ENCODE measurements at regions not wholly inside any gene's neighbourhood (a gene's known extent, or its start where the extent isn't known, plus 50 kb on each side); places are given as distances from the start of the nearest gene placed in this dataset.

- intact Hi-C loops (cut with DNase I, micrococcal nuclease): no loop called here
- Histone ChIP-seq H3K36me3 (ENCODE audit: insufficient read depth, low read length) (no peaks in the 10 kb centered on the region), H3K9me3 (ENCODE audit: control insufficient read depth in 1 of 2, insufficient read depth in 1 of 2, low read length in 2 of 2) (no peaks in the 10 kb centered on the region), H3K27me3 (ENCODE audit: control insufficient read depth in 1 of 2, insufficient read depth in 2 of 2, low read length in 2 of 2) (no peaks in the 10 kb centered on the region), H3K27ac (ENCODE audit: low read depth in 1 of 2, low read length in 2 of 2) (no peak overlapping the region), H3K4me3 (ENCODE audit: low read length) (no peak overlapping the region), H3K4me1 (ENCODE audit: insufficient read depth, low read length) (peaks cover 2% of the 10 kb centered on the region)
- Mint-ChIP-seq H3K4me1 (ENCODE audit: low read depth) (peaks cover 7% of the 10 kb centered on the region), H3K27me3 (peaks cover 4% of the 10 kb centered on the region), H3K27ac (no peak overlapping the region), H3K36me3 (ENCODE audit: low read depth) (no peaks in the 10 kb centered on the region), H3K4me3 (no peak overlapping the region), H3K9me3 (no peaks in the 10 kb centered on the region)
- ATAC-seq (ENCODE audit: poor library complexity) (no peak), DNase-seq (no peak)
- POLR2A ChIA-PET: no interaction called here
- CTCF ChIA-PET: no interaction called here
- TF ChIP-seq CTCF (IDR thresholded peaks at IDR 0.05): no peak
Observed at GRCh38 chr2:236874866-236875481, 210.7 kb upstream of the COPS8 start.

- H3K4me1 ChIP-seq (ENCODE audit: insufficient read depth, low read length): peaks cover 2% of the 10 kb centered on the region
- no peaks in the 10 kb centered on the region for H3K9me3 Mint-ChIP-seq
- no peak overlapping the region for H3K4me3 Mint-ChIP-seq
- peaks cover 7% of the 10 kb centered on the region for H3K4me1 Mint-ChIP-seq (ENCODE audit: low read depth)
- DNase-seq (no peak), ATAC-seq (ENCODE audit: poor library complexity) (no peak)
- peaks cover 4% of the 10 kb centered on the region for H3K27me3 Mint-ChIP-seq
- H3K27me3 ChIP-seq (ENCODE audit: control insufficient read depth in 1 of 2, insufficient read depth in 2 of 2, low read length in 2 of 2): no peaks in the 10 kb centered on the region
- no peak overlapping the region for H3K4me3 ChIP-seq (ENCODE audit: low read length)
- no peak overlapping the region for H3K27ac ChIP-seq (ENCODE audit: low read depth in 1 of 2, low read length in 2 of 2)
- POLR2A ChIA-PET: no interaction called here
- H3K27ac Mint-ChIP-seq: no peak overlapping the region
- TF ChIP-seq CTCF (IDR thresholded peaks at IDR 0.05): no peak
- CTCF ChIA-PET: no interaction called here
- no peaks in the 10 kb centered on the region for H3K36me3 ChIP-seq (ENCODE audit: insufficient read depth, low read length)
- no peaks in the 10 kb centered on the region for H3K9me3 ChIP-seq (ENCODE audit: control insufficient read depth in 1 of 2, insufficient read depth in 1 of 2, low read length in 2 of 2)
- intact Hi-C loops (cut with DNase I, micrococcal nuclease): no loop called here
- no peaks in the 10 kb centered on the region for H3K36me3 Mint-ChIP-seq (ENCODE audit: low read depth)
Observed at GRCh38 chr2:236875906-236876505, 209.7 kb upstream of the COPS8 start.

GRCh38 chr2:236876642-236877041, 209.0 kb upstream of the COPS8 start:
- DNase-seq (no peak), ATAC-seq (ENCODE audit: poor library complexity) (no peak)
- no peaks in the 10 kb centered on the region for H3K9me3 ChIP-seq (ENCODE audit: control insufficient read depth in 1 of 2, insufficient read depth in 1 of 2, low read length in 2 of 2)
- Mint-ChIP-seq H3K36me3 (ENCODE audit: low read depth) (no peaks in the 10 kb centered on the region), H3K4me1 (ENCODE audit: low read depth) (peaks cover 1% of the 10 kb centered on the region), H3K4me3 (no peak overlapping the region), H3K9me3 (no peaks in the 10 kb centered on the region), H3K27me3 (peaks cover 4% of the 10 kb centered on the region), H3K27ac (no peak overlapping the region)
- no peak for TF ChIP-seq CTCF (IDR thresholded peaks at IDR 0.05)
- POLR2A ChIA-PET: no interaction called here
- intact Hi-C loops (cut with DNase I, micrococcal nuclease): no loop called here
- no peaks in the 10 kb centered on the region for H3K36me3 ChIP-seq (ENCODE audit: insufficient read depth, low read length)
- H3K4me1 ChIP-seq (ENCODE audit: insufficient read depth, low read length): no peaks in the 10 kb centered on the region
- CTCF ChIA-PET: no interaction called here
- no peak overlapping the region for H3K27ac ChIP-seq (ENCODE audit: low read depth in 1 of 2, low read length in 2 of 2)
- H3K27me3 ChIP-seq (ENCODE audit: control insufficient read depth in 1 of 2, insufficient read depth in 2 of 2, low read length in 2 of 2): no peaks in the 10 kb centered on the region
- no peak overlapping the region for H3K4me3 ChIP-seq (ENCODE audit: low read length)

All from CD4-positive, alpha-beta T cell (primary cell).